Transverse colon (tissue), 4 donors: ENCODE measurements at regions not wholly inside any gene's neighbourhood (a gene's known extent, or its start where the extent isn't known, plus 50 kb on each side); places are given as distances from the start of the nearest gene placed in this dataset.

Experiments
- DNase-seq: peaks from one replicate; pipeline ENCODE4 v3.0.0-alpha.2; 2019
- H3K27ac ChIP-seq, 4 donors: fragments of 200-600 bp; sonication (generic); 2 replicates each; pipeline ENCODE4 v1.5.1; 2016 to 2018; ENCODE audit warnings: inconsistent platforms in 4 of 4
- H3K27me3 ChIP-seq: fragments of 200-600 bp; sonication (generic); 2 replicates; pipeline ENCODE4 v1.5.1; 2017; ENCODE audit warnings: inconsistent platforms
- H3K36me3 ChIP-seq, 4 donors: fragments of 200-600 bp; sonication (generic); 2 replicates each; pipeline ENCODE4 v1.5.1; 2017 to 2019; ENCODE audit warnings: inconsistent platforms in 4 of 4
- H3K4me1 ChIP-seq, 4 donors: fragments of 200-600 bp; sonication (generic); 2 replicates each; pipeline ENCODE4 v1.5.1; 2017 to 2020; ENCODE audit warnings: inconsistent platforms in 4 of 4
- H3K4me3 ChIP-seq, 4 donors: fragments of 200-600 bp; sonication (generic); 1 replicate in 1 of 4; 2 replicates in 3 of 4; pipeline versions ENCODE4 v1.5.1 to v1.6.1; 2017 to 2019; ENCODE audit warnings: inconsistent platforms in 4 of 4
- H3K9me3 ChIP-seq, 2 donors: fragments of 200-600 bp; sonication (generic); 2 replicates each; pipeline ENCODE4 v1.5.1; 2017 to 2019; ENCODE audit warnings: inconsistent platforms in 2 of 2
- EP300 ChIP-seq: sonication (generic); formaldehyde crosslinking; IDR thresholded peaks from one replicate; pipeline ENCODE4 v1.6.1; 2017; ENCODE audit warnings: antibody characterized with exemption, low read depth
- POLR2A ChIP-seq: fragments of 450-650 bp; IDR thresholded peaks from one replicate; pipeline ENCODE4 v1.6.1; 2016; ENCODE audit warnings: antibody characterized with exemption, mild to moderate bottlenecking, moderate library complexity
- POLR2AphosphoS5 ChIP-seq, 3 donors: sonication (generic); formaldehyde crosslinking; IDR thresholded peaks; one replicate each; pipeline ENCODE4 v1.6.1; 2016; ENCODE audit warnings: antibody characterized with exemption in 3 of 3
- WGBS, 2 donors: methylation state at CpG; one replicate each; pipeline ENCODE4 v1.1.5; 2018; ENCODE audit warnings: low coverage in 1 of 2; 5-methylcytosine and 5-hydroxymethylcytosine counted together
- in situ Hi-C, 4 donors: fragments of 200-750 bp; cut with MboI; loops; one replicate each; pipeline versions ENCODE4 v1.15.0 to v1.15.1; 2017; ENCODE audit warnings: low sequenced_read_pairs in 3 of 4, low pct_ligation_motif_present in 1 of 4, low pct_unique_long_range_greater_than_20kb in 1 of 4
- intact Hi-C: fragments of 100-400 bp; cut with DNase I; formaldehyde crosslinking; loops from one replicate; pipeline ENCODE4 v1.15.1; 2023; ENCODE audit warnings: low total_unique reads
- TF ChIP-seq, protein P1 (sequence below), 5 experiments: fragments of 200-600 bp in 3 of 5; fragments of 450-650 bp in 2 of 5; sonication (generic) in 3 of 5; IDR thresholded peaks; 1 replicate in 2 of 5; 2 replicates in 3 of 5; pipeline ENCODE4 v1.5.1; 2016 to 2017; ENCODE audit warnings: antibody characterized with exemption in 5 of 5, inconsistent platforms in 3 of 5, mild to moderate bottlenecking in 2 of 5, moderate library complexity in 1 of 5

DNA sequence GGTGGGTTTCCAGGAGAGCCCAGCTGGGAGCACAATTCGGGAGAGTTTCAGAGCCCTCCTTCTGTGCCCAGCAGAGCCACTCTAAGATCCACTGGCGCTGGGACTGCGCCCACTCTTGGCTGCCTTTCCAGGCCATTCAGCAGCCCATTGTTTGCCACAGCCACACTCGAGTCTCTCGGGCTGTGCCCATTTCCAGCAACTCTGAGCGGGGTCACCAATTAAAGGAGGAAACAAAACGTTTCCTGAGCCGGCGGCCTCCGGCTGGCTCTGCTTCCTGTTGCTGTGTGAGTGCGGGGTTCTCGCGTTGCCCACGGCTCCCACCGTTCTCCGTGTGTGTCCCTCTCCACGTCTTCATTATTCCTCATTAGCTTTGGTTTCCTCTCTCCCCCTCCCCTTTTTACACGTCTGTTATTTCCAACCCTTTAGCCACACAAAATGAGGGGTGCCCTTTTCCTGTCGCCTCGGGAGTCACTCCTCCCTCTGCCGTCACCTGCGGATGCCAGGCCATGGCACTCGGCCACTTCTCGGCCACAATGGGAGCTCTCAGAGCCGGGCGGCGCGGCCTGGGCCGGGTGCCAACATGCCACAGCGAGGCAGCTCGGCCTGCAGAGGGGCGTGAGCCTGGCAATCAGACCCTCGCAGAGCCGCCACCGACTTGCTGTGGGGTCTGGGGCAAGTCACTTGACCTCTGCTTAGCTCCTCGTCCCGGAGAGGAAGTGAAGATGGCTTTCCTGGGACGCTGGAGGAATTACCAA is 94.3 kb upstream of the NKX2-2 start:
- intact Hi-C loops (no loop called here), in situ Hi-C loops (loop anchor here in 1 of 4 donors (10.0 kb wide), 1 partner anchor 67 kb away; no protein-coding TSS in a partner anchor)
- WGBS, 2 donors, result 40 to 51% methylated on average over 6 to 35 of the region's 38 CpGs
- Histone ChIP-seq H3K4me1 (no peaks in the 10 kb centered on the region), H3K27ac (no peak overlapping the region), H3K27me3 (no peaks in the 10 kb centered on the region), H3K36me3 (no peaks in the 10 kb centered on the region), H3K4me3 (no peak overlapping the region), H3K9me3 (no peaks in the 10 kb centered on the region)
- TF ChIP-seq POLR2A (no peak), POLR2AphosphoS5 (IDR thresholded peaks at IDR 0.05) (no peak), EP300 (no peak)
- TF ChIP-seq, protein P1, sequence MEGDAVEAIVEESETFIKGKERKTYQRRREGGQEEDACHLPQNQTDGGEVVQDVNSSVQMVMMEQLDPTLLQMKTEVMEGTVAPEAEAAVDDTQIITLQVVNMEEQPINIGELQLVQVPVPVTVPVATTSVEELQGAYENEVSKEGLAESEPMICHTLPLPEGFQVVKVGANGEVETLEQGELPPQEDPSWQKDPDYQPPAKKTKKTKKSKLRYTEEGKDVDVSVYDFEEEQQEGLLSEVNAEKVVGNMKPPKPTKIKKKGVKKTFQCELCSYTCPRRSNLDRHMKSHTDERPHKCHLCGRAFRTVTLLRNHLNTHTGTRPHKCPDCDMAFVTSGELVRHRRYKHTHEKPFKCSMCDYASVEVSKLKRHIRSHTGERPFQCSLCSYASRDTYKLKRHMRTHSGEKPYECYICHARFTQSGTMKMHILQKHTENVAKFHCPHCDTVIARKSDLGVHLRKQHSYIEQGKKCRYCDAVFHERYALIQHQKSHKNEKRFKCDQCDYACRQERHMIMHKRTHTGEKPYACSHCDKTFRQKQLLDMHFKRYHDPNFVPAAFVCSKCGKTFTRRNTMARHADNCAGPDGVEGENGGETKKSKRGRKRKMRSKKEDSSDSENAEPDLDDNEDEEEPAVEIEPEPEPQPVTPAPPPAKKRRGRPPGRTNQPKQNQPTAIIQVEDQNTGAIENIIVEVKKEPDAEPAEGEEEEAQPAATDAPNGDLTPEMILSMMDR (IDR thresholded peaks at IDR 0.05), result no peak
- DNase-seq, result peak; percentile 38

GRCh38 chr20:21601799-21602198 is 87.9 kb upstream of the NKX2-2 start:
- Histone ChIP-seq H3K27me3 (no peaks in the 10 kb centered on the region), H3K9me3 (no peaks in the 10 kb centered on the region), H3K4me1 (no peaks in the 10 kb centered on the region), H3K27ac (no peak overlapping the region), H3K4me3 (no peak overlapping the region), H3K36me3 (no peaks in the 10 kb centered on the region)
- intact Hi-C loops (no loop called here), in situ Hi-C loops (loop anchor here in 1 of 4 donors (10.0 kb wide), 1 partner anchor 73 kb away; no protein-coding TSS in a partner anchor)
- 57 to 60% methylated on average over 1 to 4 of the region's 4 CpGs for WGBS, 2 donors
- TF ChIP-seq EP300 (no peak), POLR2AphosphoS5 (IDR thresholded peaks at IDR 0.05) (no peak), POLR2A (no peak)
- TF ChIP-seq, protein P1 (IDR thresholded peaks at IDR 0.05), result no peak
- no peak for DNase-seq

GRCh38 chr20:21586682-21587081 is 72.8 kb upstream of the NKX2-2 start:
- in situ Hi-C loops, result no loop called here
- whole genome bisulfite sequencing, 2 donors, result 33 to 76% methylated on average over 1 to 4 of the region's 4 CpGs

DNA sequence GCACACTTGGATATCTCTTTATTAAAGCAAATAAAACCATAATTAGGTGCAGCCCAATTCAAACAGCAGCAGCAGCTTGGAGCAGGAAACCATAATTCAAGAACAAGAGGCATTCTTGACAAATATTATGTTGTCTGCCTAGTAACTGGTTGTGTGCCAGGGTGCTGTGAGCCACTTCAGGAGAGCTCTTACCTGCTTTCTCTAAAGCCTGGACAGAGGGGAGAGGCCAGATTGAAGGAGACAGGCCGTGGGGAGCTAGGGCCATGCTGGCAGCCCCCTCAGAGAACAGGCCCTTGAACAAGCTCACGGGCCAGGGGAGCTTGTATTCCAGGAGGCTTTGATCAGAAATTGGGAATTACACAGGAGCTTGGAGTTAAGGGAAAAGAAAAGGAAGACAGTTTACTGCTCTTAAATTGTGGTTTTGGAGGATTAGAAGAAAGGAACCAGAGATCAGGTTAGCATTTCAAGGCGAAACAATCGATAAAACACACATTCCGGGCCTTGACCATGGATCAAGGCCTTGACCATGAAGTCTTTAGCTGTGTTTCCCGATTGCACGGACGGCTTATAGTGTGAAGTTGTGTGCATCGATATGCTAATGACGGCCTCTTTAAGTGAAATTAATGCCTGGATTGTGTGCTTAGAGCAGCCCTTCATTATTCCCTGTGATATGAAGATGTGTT is 69.8 kb upstream of the NKX2-2 start:
- H3K27ac ChIP-seq, result no peak overlapping the region
- no peak overlapping the region for H3K4me3 ChIP-seq
- no peaks in the 10 kb centered on the region for H3K36me3 ChIP-seq
- no peaks in the 10 kb centered on the region for H3K4me1 ChIP-seq
- in situ Hi-C loops (no loop called here), intact Hi-C loops (no loop called here)
- WGBS, 2 donors, result 79 to 82% methylated on average over 5 to 10 of the region's 10 CpGs
- no peaks in the 10 kb centered on the region for H3K27me3 ChIP-seq
- DNase-seq, result no peak
- TF ChIP-seq EP300 (no peak), POLR2AphosphoS5 (IDR thresholded peaks at IDR 0.05) (no peak), POLR2A (no peak)
- TF ChIP-seq, protein P1 (IDR thresholded peaks at IDR 0.05), result no peak
- H3K9me3 ChIP-seq, result no peaks in the 10 kb centered on the region

More at GRCh38 chr20:21586682-21587081, 72.8 kb upstream of the NKX2-2 start:
- DNase-seq, result no peak
- Histone ChIP-seq H3K27me3 (no peaks in the 10 kb centered on the region), H3K4me3 (no peak overlapping the region), H3K36me3 (no peaks in the 10 kb centered on the region), H3K4me1 (no peaks in the 10 kb centered on the region), H3K9me3 (no peaks in the 10 kb centered on the region), H3K27ac (no peak overlapping the region)
- intact Hi-C loops, result no loop called here
- TF ChIP-seq POLR2AphosphoS5 (IDR thresholded peaks at IDR 0.05) (no peak), EP300 (no peak), POLR2A (no peak)
- TF ChIP-seq, protein P1 (IDR thresholded peaks at IDR 0.05), result no peak
